Kidney glomerular epithelial cell (primary cell): ENCODE measurements at regions not wholly inside any gene's neighbourhood (a gene's known extent, or its start where the extent isn't known, plus 50 kb on each side); places are given as distances from the start of the nearest gene placed in this dataset.
"Not testable (repeated sequence)": the region's sequence is repeated elsewhere in the genome, so short reads cannot be mapped to it uniquely, and the experiment has no call there.

Source experiments
- DNase-seq: peaks from one replicate; lab custom pipeline; 2025; lab: John Stamatoyannopoulos, UW

GRCh38 chr3:194867270-194867983 lies 181.7 kb downstream of the FAM43A start:
- DNase-seq: no peak

GRCh38 chr3:194868831-194869230 lies 183.1 kb downstream of the FAM43A start:
- DNase-seq: no peak

GRCh38 chr3:194869482-194870169 lies 183.9 kb downstream of the FAM43A start:
- DNase-seq: no peak

GRCh38 chr3:194870394-194871110 lies 184.9 kb downstream of the FAM43A start:
- DNase-seq: no peak

GRCh38 chr3:194871143-194871863 lies 185.6 kb downstream of the FAM43A start:
- peak; percentile 25 for DNase-seq

- no peak for DNase-seq
These were observed 186.4 kb downstream of the FAM43A start for GRCh38 chr3:194871864-194872668.

- peak; percentile 3 for DNase-seq
These were observed 186.9 kb downstream of the FAM43A start for GRCh38 chr3:194872669-194872977.

GRCh38 chr3:194873474-194873873 lies 187.8 kb downstream of the FAM43A start:
- DNase-seq: not testable (repeated sequence)

GRCh38 chr3:194874206-194874605 lies 188.5 kb downstream of the FAM43A start:
- no peak for DNase-seq

GRCh38 chr3:194874783-194875182 lies 189.1 kb downstream of the FAM43A start:
- no peak for DNase-seq

GRCh38 chr3:194875581-194876402 lies 190.1 kb downstream of the FAM43A start:
- no peak for DNase-seq

GRCh38 chr3:194876403-194877095 lies 190.9 kb downstream of the FAM43A start:
- DNase-seq: no peak

GRCh38 chr3:194877291-194878119 lies 191.8 kb downstream of the FAM43A start:
- no peak for DNase-seq

GRCh38 chr3:194879126-194879877 lies 193.6 kb downstream of the FAM43A start:
- DNase-seq: no peak

- no peak for DNase-seq
These were observed 194.6 kb downstream of the FAM43A start for GRCh38 chr3:194879991-194880939.

GRCh38 chr3:194880940-194881925 lies 195.6 kb downstream of the FAM43A start:
- no peak for DNase-seq
